ENCODE measurements at regions not wholly inside any gene's neighbourhood (a gene's known extent, or its start where the extent isn't known, plus 50 kb on each side); places are given as distances from the start of the nearest gene placed in this dataset.

GRCh38 chr3:73137736-73138403 lies 76.4 kb downstream of the EBLN2 start:
- H3K27me3 ChIP-seq (ENCODE audit: low read depth, low read length): no peaks in the 10 kb centered on the region
- H3K79me2 ChIP-seq (ENCODE audit: low read length): no peaks in the 10 kb centered on the region
- H3K4me3 ChIP-seq (ENCODE audit: low read length): no peak overlapping the region
- H4K20me1 ChIP-seq (ENCODE audit: insufficient read depth, low read length): no peaks in the 10 kb centered on the region
- H2AFZ ChIP-seq (ENCODE audit: low read depth, low read length): no peak overlapping the region
- H3K9ac ChIP-seq (ENCODE audit: low read length): no peak overlapping the region
- no peaks in the 10 kb centered on the region for H3K36me3 ChIP-seq (replicated peaks; ENCODE audit: low read depth, low read length)
- no peaks in the 10 kb centered on the region for H3K4me1 ChIP-seq (ENCODE audit: low read length)
- no peak for TF ChIP-seq CTCF (IDR thresholded peaks at IDR 0.05; ENCODE audit: low read depth, low read length)
- TF ChIP-seq EZH2phosphoT487 (IDR thresholded peaks at IDR 0.05; ENCODE audit: low read depth): no peak
- no peak overlapping the region for H3K4me2 ChIP-seq (ENCODE audit: low read length)
- peaks cover 15% of the 10 kb centered on the region for H3K9me3 ChIP-seq (ENCODE audit: insufficient read depth, low read length)
- no peak overlapping the region for H3K27ac ChIP-seq (ENCODE audit: low read length)

- TF ChIP-seq EZH2phosphoT487 (IDR thresholded peaks at IDR 0.05; ENCODE audit: low read depth) (no peak), CTCF (IDR thresholded peaks at IDR 0.05; ENCODE audit: low read depth, low read length) (no peak)
- H4K20me1 ChIP-seq (ENCODE audit: insufficient read depth, low read length): no peaks in the 10 kb centered on the region
Observed at GRCh38 chr3:73140772-73141442, 79.4 kb downstream of the EBLN2 start.

GRCh38 chr3:73141525-73141924 lies 80.1 kb downstream of the EBLN2 start:
- no peaks in the 10 kb centered on the region for H4K20me1 ChIP-seq (ENCODE audit: insufficient read depth, low read length)
- no peak overlapping the region for H2AFZ ChIP-seq (ENCODE audit: low read depth, low read length)
- H3K27ac ChIP-seq (ENCODE audit: low read length): no peak overlapping the region
- no peaks in the 10 kb centered on the region for H3K79me2 ChIP-seq (ENCODE audit: low read length)
- no peaks in the 10 kb centered on the region for H3K27me3 ChIP-seq (ENCODE audit: low read depth, low read length)
- no peak for TF ChIP-seq CTCF (IDR thresholded peaks at IDR 0.05; ENCODE audit: low read depth, low read length)
- no peak for TF ChIP-seq EZH2phosphoT487 (IDR thresholded peaks at IDR 0.05; ENCODE audit: low read depth)
- no peak overlapping the region for H3K4me3 ChIP-seq (ENCODE audit: low read length)
- H3K9me3 ChIP-seq (ENCODE audit: insufficient read depth, low read length): no peaks in the 10 kb centered on the region
- H3K4me2 ChIP-seq (ENCODE audit: low read length): no peak overlapping the region
- no peak overlapping the region for H3K9ac ChIP-seq (ENCODE audit: low read length)
- H3K36me3 ChIP-seq (replicated peaks; ENCODE audit: low read depth, low read length): no peaks in the 10 kb centered on the region
- peaks cover 18% of the 10 kb centered on the region for H3K4me1 ChIP-seq (ENCODE audit: low read length)

More at GRCh38 chr3:73140772-73141442, 79.4 kb downstream of the EBLN2 start:
- H2AFZ ChIP-seq (ENCODE audit: low read depth, low read length): no peak overlapping the region
- H3K27me3 ChIP-seq (ENCODE audit: low read depth, low read length): no peaks in the 10 kb centered on the region
- H3K4me3 ChIP-seq (ENCODE audit: low read length): no peak overlapping the region
- no peaks in the 10 kb centered on the region for H3K79me2 ChIP-seq (ENCODE audit: low read length)
- peaks cover 17% of the 10 kb centered on the region for H3K4me1 ChIP-seq (ENCODE audit: low read length)
- H3K36me3 ChIP-seq (replicated peaks; ENCODE audit: low read depth, low read length): no peaks in the 10 kb centered on the region
- H3K27ac ChIP-seq (ENCODE audit: low read length): no peak overlapping the region
- H3K9ac ChIP-seq (ENCODE audit: low read length): no peak overlapping the region
- H3K4me2 ChIP-seq (ENCODE audit: low read length): no peak overlapping the region
- no peaks in the 10 kb centered on the region for H3K9me3 ChIP-seq (ENCODE audit: insufficient read depth, low read length)

- TF ChIP-seq EZH2phosphoT487 (IDR thresholded peaks at IDR 0.05; ENCODE audit: low read depth) (no peak), CTCF (IDR thresholded peaks at IDR 0.05; ENCODE audit: low read depth, low read length) (no peak)
- Histone ChIP-seq H3K9me3 (ENCODE audit: insufficient read depth, low read length) (no peaks in the 10 kb centered on the region), H4K20me1 (ENCODE audit: insufficient read depth, low read length) (no peaks in the 10 kb centered on the region), H3K4me2 (ENCODE audit: low read length) (no peak overlapping the region), H3K4me3 (ENCODE audit: low read length) (no peak overlapping the region), H3K4me1 (ENCODE audit: low read length) (peaks cover 18% of the 10 kb centered on the region), H3K9ac (ENCODE audit: low read length) (no peak overlapping the region), H2AFZ (ENCODE audit: low read depth, low read length) (no peak overlapping the region), H3K27me3 (ENCODE audit: low read depth, low read length) (no peaks in the 10 kb centered on the region), H3K27ac (ENCODE audit: low read length) (no peak overlapping the region), H3K36me3 (replicated peaks; ENCODE audit: low read depth, low read length) (no peaks in the 10 kb centered on the region), H3K79me2 (ENCODE audit: low read length) (no peaks in the 10 kb centered on the region)
Observed at GRCh38 chr3:73143401-73143800, 81.9 kb downstream of the EBLN2 start.
